ENCODE measurements at regions not wholly inside any gene's neighbourhood (a gene's known extent, or its start where the extent isn't known, plus 50 kb on each side); places are given as distances from the start of the nearest gene placed in this dataset.

- TF ChIP-seq, protein P1, sequence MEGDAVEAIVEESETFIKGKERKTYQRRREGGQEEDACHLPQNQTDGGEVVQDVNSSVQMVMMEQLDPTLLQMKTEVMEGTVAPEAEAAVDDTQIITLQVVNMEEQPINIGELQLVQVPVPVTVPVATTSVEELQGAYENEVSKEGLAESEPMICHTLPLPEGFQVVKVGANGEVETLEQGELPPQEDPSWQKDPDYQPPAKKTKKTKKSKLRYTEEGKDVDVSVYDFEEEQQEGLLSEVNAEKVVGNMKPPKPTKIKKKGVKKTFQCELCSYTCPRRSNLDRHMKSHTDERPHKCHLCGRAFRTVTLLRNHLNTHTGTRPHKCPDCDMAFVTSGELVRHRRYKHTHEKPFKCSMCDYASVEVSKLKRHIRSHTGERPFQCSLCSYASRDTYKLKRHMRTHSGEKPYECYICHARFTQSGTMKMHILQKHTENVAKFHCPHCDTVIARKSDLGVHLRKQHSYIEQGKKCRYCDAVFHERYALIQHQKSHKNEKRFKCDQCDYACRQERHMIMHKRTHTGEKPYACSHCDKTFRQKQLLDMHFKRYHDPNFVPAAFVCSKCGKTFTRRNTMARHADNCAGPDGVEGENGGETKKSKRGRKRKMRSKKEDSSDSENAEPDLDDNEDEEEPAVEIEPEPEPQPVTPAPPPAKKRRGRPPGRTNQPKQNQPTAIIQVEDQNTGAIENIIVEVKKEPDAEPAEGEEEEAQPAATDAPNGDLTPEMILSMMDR (IDR thresholded peaks at IDR 0.05): no peak
- TF ChIP-seq EZH2 (IDR thresholded peaks at IDR 0.05): no peak
- no peak for TF ChIP-seq EZH2phosphoT487 (IDR thresholded peaks at IDR 0.05)
Measured at GRCh38 chr9:27864644-27865438, 291.6 kb upstream of the C9orf72 start.

Data from neural progenitor cell (in vitro differentiated cells).